ENCODE measurements at regions not wholly inside any gene's neighbourhood (a gene's known extent, or its start where the extent isn't known, plus 50 kb on each side); places are given as distances from the start of the nearest gene placed in this dataset.

- TF ChIP-seq CREB1 (CRISPR knock-in tag; IDR thresholded peaks at IDR 0.05; ENCODE audit: low read depth) (no peak), CTCF (conservative IDR thresholded peaks at IDR 0.05; ENCODE audit: low read depth in 2 of 2) (no peak), EZH2 (IDR thresholded peaks at IDR 0.05; ENCODE audit: low read depth, unreplicated experiment) (no peak), ZNF462 (CRISPR knock-in tag; IDR thresholded peaks at IDR 0.05) (no peak), ZNF331 (CRISPR knock-in tag; IDR thresholded peaks at IDR 0.05; ENCODE audit: low read depth) (no peak), EZH2phosphoT487 (IDR thresholded peaks at IDR 0.05; ENCODE audit: unreplicated experiment) (no peak), POLR2AphosphoS5 (IDR thresholded peaks at IDR 0.05; ENCODE audit: low read depth) (no peak), REST (IDR thresholded peaks at IDR 0.05; ENCODE audit: unreplicated experiment) (no peak), NANOG (IDR thresholded peaks at IDR 0.05; ENCODE audit: borderline replicate concordance) (no peak), ZNF114 (CRISPR knock-in tag; IDR thresholded peaks at IDR 0.05) (no peak), STAT1 (IDR thresholded peaks at IDR 0.05; ENCODE audit: unreplicated experiment) (no peak)
These were observed 103.2 kb upstream of the GRK3 start for GRCh38 chr22:25461301-25461700.

Data from GM23338 (cell line).